HEK293 (cell line): ENCODE measurements at regions not wholly inside any gene's neighbourhood (a gene's known extent, or its start where the extent isn't known, plus 50 kb on each side); places are given as distances from the start of the nearest gene placed in this dataset.
A peak's percentile ranks its signal among the peaks of the same experiment; 100 is the strongest.

Experiments used
- CTCF ChIA-PET: fragments of 350-600 bp; formaldehyde crosslinking; extraction: SDS; loops from one replicate; lab custom pipeline; 2021; ENCODE audit warnings: antibody characterized with exemption; lab: Yijun Ruan, JAX
- POLR2A ChIA-PET: fragments of 300-600 bp; formaldehyde crosslinking; extraction: SDS; loops from one replicate; lab custom pipeline; 2020; ENCODE audit warnings: antibody characterized with exemption, inconsistent platforms; lab: Yijun Ruan, JAX
- H3K27ac ChIP-seq: fragments of 200-500 bp; sonication (Bioruptor generic); 2 replicates; pipeline ENCODE4 v1.5.1; 2014; ENCODE audit warnings: low read depth, low read length, control low read depth, inconsistent platforms; ENCODE audit errors: extremely low read depth
- H3K36me3 ChIP-seq, 2 experiments: fragments of 200-500 bp in 1 of 2; sonication (Bioruptor generic) in 1 of 2; 1 replicate in 1 of 2; 2 replicates in 1 of 2; pipeline ENCODE4 v1.5.1; 2014 to 2017; ENCODE audit warnings: inconsistent platforms in 2 of 2, low read length in 2 of 2; ENCODE audit not compliant: control insufficient read depth in 2 of 2, insufficient read depth in 1 of 2
- H3K4me1 ChIP-seq: fragments of 200-500 bp; sonication (Bioruptor generic); 2 replicates; pipeline ENCODE4 v1.5.1; 2014; ENCODE audit warnings: mild to moderate bottlenecking, low read length, inconsistent platforms; ENCODE audit not compliant: control insufficient read depth, insufficient read depth
- H3K4me3 ChIP-seq: 2 replicates; pipeline ENCODE4 v1.5.1; 2011; ENCODE audit warnings: low read depth, mild to moderate bottlenecking, control low read depth, low read length, moderate library complexity
- H3K9me3 ChIP-seq: fragments of 200-500 bp; sonication (Bioruptor generic); 2 replicates; pipeline ENCODE4 v1.5.1; 2014; ENCODE audit warnings: low read depth, low read length, inconsistent platforms; ENCODE audit not compliant: control insufficient read depth, insufficient read depth
- BCL11B ChIP-seq: fragments of 450-650 bp; formaldehyde crosslinking; IDR thresholded peaks from 2 replicates; pipeline ENCODE4 v1.5.1; 2016; ENCODE audit warnings: low read depth, missing biosample characterization, missing genetic modification characterization
- FEZF1 ChIP-seq: fragments of 450-650 bp; formaldehyde crosslinking; IDR thresholded peaks from 2 replicates; pipeline ENCODE4 v1.5.1; 2016; ENCODE audit warnings: missing biosample characterization, missing genetic modification characterization
- GLI2 ChIP-seq: fragments of 450-650 bp; formaldehyde crosslinking; IDR thresholded peaks from 2 replicates; pipeline ENCODE4; 2017; ENCODE audit warnings: missing biosample characterization, missing genetic modification characterization, low read depth, borderline replicate concordance
- GLI4 ChIP-seq: fragments of 450-650 bp; formaldehyde crosslinking; IDR thresholded peaks from 2 replicates; pipeline ENCODE4 v1.5.1; 2016; ENCODE audit warnings: missing biosample characterization, missing genetic modification characterization
- IKZF3 ChIP-seq: fragments of 450-650 bp; IDR thresholded peaks from 2 replicates; pipeline ENCODE4 v1.5.0; 2018; ENCODE audit warnings: missing biosample characterization, mild to moderate bottlenecking, missing genetic modification characterization, moderate library complexity
- KLF8 ChIP-seq: fragments of 450-650 bp; formaldehyde crosslinking; IDR thresholded peaks from 2 replicates; pipeline ENCODE4 v1.5.1; 2016; ENCODE audit warnings: missing biosample characterization, missing genetic modification characterization
- KLF9 ChIP-seq: fragments of 450-650 bp; formaldehyde crosslinking; IDR thresholded peaks from 2 replicates; pipeline ENCODE4 v1.5.1; 2016; ENCODE audit warnings: missing biosample characterization, missing genetic modification characterization, low read depth
- REST ChIP-seq: fragments of 450-650 bp; formaldehyde crosslinking; IDR thresholded peaks from 2 replicates; pipeline ENCODE4 v1.5.1; 2016; ENCODE audit warnings: missing biosample characterization, missing genetic modification characterization
- TCF7L2 ChIP-seq: IDR thresholded peaks from 2 replicates; pipeline ENCODE4 v1.6.1; 2011; ENCODE audit warnings: low read depth, mild to moderate bottlenecking, inconsistent platforms, low read length, moderate library complexity, borderline replicate concordance
- WT1 ChIP-seq: fragments of 450-650 bp; formaldehyde crosslinking; IDR thresholded peaks from 2 replicates; pipeline ENCODE4 v1.5.1; 2016; ENCODE audit warnings: missing biosample characterization, missing genetic modification characterization
- YY1 ChIP-seq: fragments of 450-650 bp; formaldehyde crosslinking; IDR thresholded peaks from 2 replicates; pipeline ENCODE4 v1.5.1; 2018; ENCODE audit warnings: missing biosample characterization, missing genetic modification characterization
- YY2 ChIP-seq: fragments of 450-650 bp; formaldehyde crosslinking; IDR thresholded peaks from 2 replicates; pipeline ENCODE4 v1.5.1; 2016; ENCODE audit warnings: missing biosample characterization, missing genetic modification characterization
- ZBTB8A ChIP-seq: fragments of 450-650 bp; formaldehyde crosslinking; IDR thresholded peaks from 2 replicates; pipeline ENCODE4 v1.5.1; 2016; ENCODE audit warnings: missing biosample characterization, missing genetic modification characterization
- ZFHX2 ChIP-seq: fragments of 450-650 bp; formaldehyde crosslinking; conservative IDR thresholded peaks from 2 replicates; pipeline ENCODE4 v1.5.1; 2016; ENCODE audit warnings: missing biosample characterization, missing genetic modification characterization
- ZFP37 ChIP-seq: fragments of 450-650 bp; formaldehyde crosslinking; IDR thresholded peaks from 2 replicates; pipeline ENCODE4 v1.5.1; 2016; ENCODE audit warnings: missing biosample characterization, missing genetic modification characterization
- ZNF133 ChIP-seq: fragments of 450-650 bp; formaldehyde crosslinking; IDR thresholded peaks from 2 replicates; pipeline ENCODE4 v1.5.1; 2016; ENCODE audit warnings: missing biosample characterization, missing genetic modification characterization
- ZNF26 ChIP-seq: fragments of 450-650 bp; formaldehyde crosslinking; IDR thresholded peaks from 2 replicates; pipeline ENCODE4 v1.5.1; 2016; ENCODE audit warnings: missing biosample characterization, missing genetic modification characterization
- ZNF274 ChIP-seq, 2 experiments: fragments of 200-500 bp in 1 of 2; fragments of 450-650 bp in 1 of 2; sonication (Bioruptor generic) in 1 of 2; formaldehyde crosslinking in 1 of 2; IDR thresholded peaks; 2 replicates each; pipeline versions ENCODE4 v1.5.1 to v1.6.1; 2014 to 2016; ENCODE audit warnings: borderline replicate concordance in 1 of 2, inconsistent platforms in 1 of 2, low read length in 1 of 2, missing biosample characterization in 1 of 2, missing genetic modification characterization in 1 of 2
- ZNF404 ChIP-seq: fragments of 450-650 bp; formaldehyde crosslinking; IDR thresholded peaks from 2 replicates; pipeline ENCODE4 v1.5.1; 2017; ENCODE audit warnings: missing biosample characterization, missing genetic modification characterization
- ZNF561 ChIP-seq: fragments of 450-650 bp; IDR thresholded peaks from 2 replicates; pipeline ENCODE4 v1.5.1; 2018; ENCODE audit warnings: missing biosample characterization, missing genetic modification characterization, borderline replicate concordance
- ZNF629 ChIP-seq: fragments of 450-650 bp; formaldehyde crosslinking; IDR thresholded peaks from 2 replicates; pipeline ENCODE4 v1.5.1; 2017; ENCODE audit warnings: missing biosample characterization, missing genetic modification characterization
- ZNF768 ChIP-seq: fragments of 450-650 bp; formaldehyde crosslinking; IDR thresholded peaks from 2 replicates; pipeline ENCODE4 v1.5.1; 2018; ENCODE audit warnings: missing biosample characterization, mild to moderate bottlenecking, missing genetic modification characterization
- ZNF776 ChIP-seq: fragments of 450-650 bp; formaldehyde crosslinking; IDR thresholded peaks from 2 replicates; pipeline ENCODE4 v1.5.0; 2017; ENCODE audit warnings: missing biosample characterization, missing genetic modification characterization, borderline replicate concordance
- ZSCAN23 ChIP-seq: fragments of 450-650 bp; formaldehyde crosslinking; IDR thresholded peaks from 2 replicates; pipeline ENCODE4 v1.5.1; 2016; ENCODE audit warnings: missing biosample characterization, missing genetic modification characterization
- ZSCAN30 ChIP-seq: fragments of 450-650 bp; IDR thresholded peaks from 2 replicates; pipeline ENCODE4 v1.5.1; 2018; ENCODE audit warnings: missing biosample characterization, mild to moderate bottlenecking, missing genetic modification characterization, moderate library complexity
- ZSCAN5A ChIP-seq: fragments of 450-650 bp; formaldehyde crosslinking; IDR thresholded peaks from 2 replicates; pipeline ENCODE4 v1.5.1; 2016; ENCODE audit warnings: missing biosample characterization, missing genetic modification characterization
- TF ChIP-seq, protein P1 (sequence below): fragments of 450-650 bp; formaldehyde crosslinking; IDR thresholded peaks from 2 replicates; pipeline ENCODE4 v1.5.1; 2016; ENCODE audit warnings: missing biosample characterization, missing genetic modification characterization
- TF ChIP-seq, protein P2 (sequence below): fragments of 450-650 bp; formaldehyde crosslinking; IDR thresholded peaks from 2 replicates; pipeline ENCODE4 v1.5.1; 2016; ENCODE audit warnings: missing biosample characterization, missing genetic modification characterization, borderline replicate concordance

DNA sequence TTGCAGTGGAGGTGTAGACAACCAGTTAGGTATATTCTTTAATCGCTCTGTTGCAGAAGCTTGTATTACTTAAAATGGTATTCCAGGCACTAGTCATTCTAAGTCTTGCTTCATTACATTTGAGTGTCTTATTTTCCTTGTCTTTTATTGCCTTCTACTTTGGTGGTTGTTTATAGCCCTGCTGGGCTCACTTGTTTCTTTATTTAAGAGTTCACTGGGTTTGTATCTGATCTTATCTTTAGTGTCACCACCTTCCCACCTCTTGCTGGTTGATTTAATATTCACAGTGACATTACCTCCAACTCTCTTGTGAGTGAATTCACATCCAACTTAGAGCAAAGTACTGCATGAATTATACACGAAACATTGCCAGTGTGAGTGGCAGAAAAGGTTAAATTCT is 83.6 kb upstream of the BNC2 start:
- H3K9me3 ChIP-seq = no peaks in the 10 kb centered on the region
- H3K4me3 ChIP-seq = no peak overlapping the region
- no peak overlapping the region for H3K27ac ChIP-seq
- no peaks in the 10 kb centered on the region for H3K36me3 ChIP-seq
- H3K4me1 ChIP-seq = peaks cover 10% of the 10 kb centered on the region; the same call in 1 of the 2 replicates
- POLR2A ChIA-PET = no interaction called here
- CTCF ChIA-PET = no interaction called here
- TF ChIP-seq FEZF1 (tag by site-specific recombination) (peak; percentile 98), ZNF274 (IDR thresholded peaks at IDR 0.05; ENCODE audit: low read length) (no peak), ZNF274 (tag by site-specific recombination; IDR thresholded peaks at IDR 0.05; ENCODE audit: borderline replicate concordance) (no peak), WT1 (peak; percentile 79), ZNF26 (tag by site-specific recombination) (no peak), ZNF768 (tag by site-specific recombination) (no peak), YY1 (tag by site-specific recombination) (0 out of 2 replicates have a peak, but pooled peaks have one; percentile 20), ZBTB8A (tag by site-specific recombination) (peak; percentile 59), ZNF776 (tag by site-specific recombination) (no peak), ZSCAN30 (tag by site-specific recombination) (peak; percentile 69; the same call in 1 of the 2 replicates), ZSCAN5A (tag by site-specific recombination) (no peak), TCF7L2 (peak; percentile 82), ZSCAN23 (no peak), GLI4 (tag by site-specific recombination) (no peak), IKZF3 (tag by site-specific recombination) (peak; percentile 84), ZFHX2 (tag by site-specific recombination) (0 out of 2 replicates have a peak, but pooled peaks have one; percentile 44), GLI2 (peak; percentile 95), ZNF561 (0 out of 2 replicates have a peak, but pooled peaks have one; percentile 62), KLF8 (0 out of 2 replicates have a peak, but pooled peaks have one; percentile 26), ZFP37 (tag by site-specific recombination) (no peak), YY2 (tag by site-specific recombination) (no peak), BCL11B (tag by site-specific recombination) (peak; percentile 71; the same call in 1 of the 2 replicates), ZNF404 (tag by site-specific recombination) (no peak), ZNF629 (tag by site-specific recombination) (0 out of 2 replicates have a peak, but pooled peaks have one; percentile 26), KLF9 (tag by site-specific recombination) (no peak), REST (tag by site-specific recombination) (no peak), ZNF133 (tag by site-specific recombination) (no peak)
- TF ChIP-seq, protein P1, sequence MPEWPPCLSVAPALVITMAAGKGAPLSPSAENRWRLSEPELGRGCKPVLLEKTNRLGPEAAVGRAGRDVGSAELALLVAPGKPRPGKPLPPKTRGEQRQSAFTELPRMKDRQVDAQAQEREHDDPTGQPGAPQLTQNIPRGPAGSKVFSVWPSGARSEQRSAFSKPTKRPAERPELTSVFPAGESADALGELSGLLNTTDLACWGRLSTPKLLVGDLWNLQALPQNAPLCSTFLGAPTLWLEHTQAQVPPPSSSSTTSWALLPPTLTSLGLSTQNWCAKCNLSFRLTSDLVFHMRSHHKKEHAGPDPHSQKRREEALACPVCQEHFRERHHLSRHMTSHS (tag by site-specific recombination) = 0 out of 2 replicates have a peak, but pooled peaks have one; percentile 33
- TF ChIP-seq, protein P2, sequence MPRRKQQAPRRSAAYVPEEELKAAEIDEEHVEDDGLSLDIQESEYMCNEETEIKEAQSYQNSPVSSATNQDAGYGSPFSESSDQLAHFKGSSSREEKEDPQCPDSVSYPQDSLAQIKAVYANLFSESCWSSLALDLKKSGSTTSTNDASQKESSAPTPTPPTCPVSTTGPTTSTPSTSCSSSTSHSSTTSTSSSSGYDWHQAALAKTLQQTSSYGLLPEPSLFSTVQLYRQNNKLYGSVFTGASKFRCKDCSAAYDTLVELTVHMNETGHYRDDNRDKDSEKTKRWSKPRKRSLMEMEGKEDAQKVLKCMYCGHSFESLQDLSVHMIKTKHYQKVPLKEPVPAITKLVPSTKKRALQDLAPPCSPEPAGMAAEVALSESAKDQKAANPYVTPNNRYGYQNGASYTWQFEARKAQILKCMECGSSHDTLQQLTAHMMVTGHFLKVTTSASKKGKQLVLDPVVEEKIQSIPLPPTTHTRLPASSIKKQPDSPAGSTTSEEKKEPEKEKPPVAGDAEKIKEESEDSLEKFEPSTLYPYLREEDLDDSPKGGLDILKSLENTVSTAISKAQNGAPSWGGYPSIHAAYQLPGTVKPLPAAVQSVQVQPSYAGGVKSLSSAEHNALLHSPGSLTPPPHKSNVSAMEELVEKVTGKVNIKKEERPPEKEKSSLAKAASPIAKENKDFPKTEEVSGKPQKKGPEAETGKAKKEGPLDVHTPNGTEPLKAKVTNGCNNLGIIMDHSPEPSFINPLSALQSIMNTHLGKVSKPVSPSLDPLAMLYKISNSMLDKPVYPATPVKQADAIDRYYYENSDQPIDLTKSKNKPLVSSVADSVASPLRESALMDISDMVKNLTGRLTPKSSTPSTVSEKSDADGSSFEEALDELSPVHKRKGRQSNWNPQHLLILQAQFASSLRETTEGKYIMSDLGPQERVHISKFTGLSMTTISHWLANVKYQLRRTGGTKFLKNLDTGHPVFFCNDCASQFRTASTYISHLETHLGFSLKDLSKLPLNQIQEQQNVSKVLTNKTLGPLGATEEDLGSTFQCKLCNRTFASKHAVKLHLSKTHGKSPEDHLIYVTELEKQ (tag by site-specific recombination) = peak; percentile 55; the same call in 1 of the 2 replicates
